GM19043 (cell line): ENCODE measurements at regions not wholly inside any gene's neighbourhood (a gene's known extent, or its start where the extent isn't known, plus 50 kb on each side); places are given as distances from the start of the nearest gene placed in this dataset.

ENCODE experiments used
- ATAC-seq: cut with Tn5 transposase; IDR thresholded peaks from one replicate; pipeline ENCODE4 v1.9.1; 2021; ENCODE audit warnings: low read depth; ENCODE audit not compliant: unreplicated experiment

DNA sequence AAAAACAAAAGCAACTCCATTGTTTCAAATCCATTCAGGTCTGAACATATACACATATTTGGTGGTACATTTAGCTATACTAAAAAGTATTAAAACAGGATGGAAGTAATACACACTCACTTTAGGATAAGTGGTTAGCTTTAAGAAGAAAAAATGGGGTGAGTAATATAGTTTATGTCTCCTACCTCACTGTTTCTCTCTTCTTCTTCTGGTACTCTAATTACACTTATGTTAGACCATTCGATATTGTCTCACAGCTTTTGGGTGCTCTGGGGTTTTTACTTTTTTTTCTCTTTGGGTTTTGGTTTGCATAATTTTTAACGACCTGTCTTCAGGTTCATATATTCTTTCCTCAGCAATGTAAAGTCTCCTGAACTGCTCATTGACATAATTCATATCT, 75.4 kb upstream of the AKAP13 start:
- ATAC-seq = no peak

GRCh38 chr15:85306946-85307686, 73.3 kb upstream of the AKAP13 start:
- no peak for ATAC-seq

DNA sequence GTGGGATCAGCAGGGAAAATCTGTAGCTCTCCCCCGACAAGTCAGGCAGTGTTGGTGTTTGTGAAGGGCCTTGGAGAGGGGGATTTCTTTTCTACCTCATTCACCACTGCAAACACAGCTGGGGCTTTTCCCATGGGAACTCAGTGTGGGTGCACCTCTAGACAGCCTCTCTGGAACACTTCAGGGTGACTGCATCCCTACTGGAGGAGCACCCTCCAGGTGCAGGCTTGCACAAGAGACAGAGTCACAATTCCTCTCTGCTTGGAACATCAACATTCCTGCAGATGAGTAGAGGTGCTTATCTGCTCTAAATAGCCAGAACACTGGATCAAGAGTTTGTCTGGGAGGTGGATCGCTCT, 72.7 kb upstream of the AKAP13 start:
- no peak for ATAC-seq

DNA sequence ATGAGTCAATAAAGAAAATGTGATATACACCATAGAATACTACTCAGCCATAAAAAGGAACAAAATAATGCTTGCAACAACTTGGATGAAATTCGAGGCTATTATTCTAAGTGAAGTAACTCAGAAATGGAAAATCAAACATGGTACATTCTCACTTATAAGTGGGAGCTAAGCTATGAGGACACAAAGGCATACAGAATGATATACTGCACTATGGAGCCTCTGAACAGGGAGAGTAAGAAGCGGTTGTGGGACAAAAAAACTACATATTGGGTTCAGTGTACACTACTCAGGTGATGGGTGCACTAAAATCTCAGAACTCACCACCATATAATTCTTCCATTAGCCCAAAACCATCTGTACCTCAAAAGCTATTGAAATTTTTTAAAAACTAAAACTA, 68.8 kb upstream of the AKAP13 start:
- ATAC-seq = no peak

DNA sequence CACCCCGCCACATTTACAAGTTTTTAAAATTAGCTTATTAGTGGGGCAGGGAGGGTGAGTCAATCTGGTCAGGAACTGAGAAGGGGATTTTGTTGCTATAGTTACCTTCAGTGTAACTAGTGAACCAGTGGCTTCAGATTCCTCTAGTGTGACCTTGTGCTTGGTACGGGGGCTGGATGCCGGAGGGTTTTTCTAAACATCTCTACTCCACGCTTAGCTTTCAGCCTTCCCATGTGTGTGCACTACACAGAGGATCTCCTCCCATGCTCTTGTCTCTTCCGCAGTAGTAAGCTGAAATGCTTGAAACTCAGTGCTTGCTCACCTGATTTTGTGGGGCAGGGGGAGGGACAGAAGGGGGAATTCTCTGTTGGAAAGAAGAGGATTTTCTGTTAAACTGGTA, 67.9 kb upstream of the AKAP13 start:
- ATAC-seq = peak; percentile 97

GRCh38 chr15:85312929-85313331, 67.5 kb upstream of the AKAP13 start:
- peak; percentile 6 for ATAC-seq

- ATAC-seq = no peak
These were observed 67.1 kb upstream of the AKAP13 start for GRCh38 chr15:85313339-85313738.

- ATAC-seq = no peak
These were observed 66.3 kb upstream of the AKAP13 start for GRCh38 chr15:85314146-85314545.

- no peak for ATAC-seq
These were observed 65.8 kb upstream of the AKAP13 start for GRCh38 chr15:85314633-85315032.

- ATAC-seq = no peak
These were observed 64.0 kb upstream of the AKAP13 start for GRCh38 chr15:85316244-85316934.

- ATAC-seq = peak; percentile 91
These were observed 62.2 kb upstream of the AKAP13 start for GRCh38 chr15:85318048-85318731.

- no peak for ATAC-seq
These were observed 61.7 kb upstream of the AKAP13 start for GRCh38 chr15:85318732-85319076.

- ATAC-seq = no peak
These were observed 56.2 kb upstream of the AKAP13 start for GRCh38 chr15:85324202-85324601.

DNA sequence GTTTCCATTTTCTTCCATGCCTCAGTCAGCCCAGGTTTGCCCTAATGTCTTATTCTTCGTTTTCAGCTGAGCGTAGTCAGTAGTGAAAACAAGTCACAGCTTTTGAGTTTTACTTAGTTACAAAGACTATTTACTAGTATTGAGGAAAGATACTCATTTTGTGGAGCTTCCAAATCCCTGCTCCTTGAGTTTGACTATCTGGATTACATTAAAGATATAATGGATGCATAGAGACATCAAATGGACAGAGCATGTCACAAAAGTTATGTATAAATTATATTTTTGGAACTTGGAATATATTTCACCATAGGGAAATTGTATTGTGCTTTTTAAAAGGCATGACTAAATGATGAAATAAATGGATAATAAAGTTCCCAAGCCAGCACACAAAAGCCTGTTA, 54.6 kb upstream of the AKAP13 start:
- ATAC-seq = no peak

DNA sequence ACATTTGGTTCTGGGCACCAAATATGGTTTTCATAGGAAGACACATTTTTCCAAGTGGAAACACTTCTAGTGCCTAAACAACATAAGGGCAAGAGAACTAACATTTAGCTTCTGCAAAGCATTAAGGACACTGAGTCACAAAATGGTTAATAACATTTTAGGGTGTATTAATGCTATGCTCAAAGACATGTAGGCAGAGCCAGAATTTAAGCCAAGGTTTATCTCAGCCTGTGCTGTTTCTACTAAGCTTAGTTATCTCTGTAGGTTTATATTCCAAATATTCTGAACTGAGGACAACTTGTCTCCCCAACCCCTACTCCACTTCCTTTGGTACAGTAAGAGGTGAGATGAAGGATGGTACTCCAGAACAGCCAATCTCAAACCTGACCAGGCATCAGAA, 54.1 kb upstream of the AKAP13 start:
- ATAC-seq = no peak

DNA sequence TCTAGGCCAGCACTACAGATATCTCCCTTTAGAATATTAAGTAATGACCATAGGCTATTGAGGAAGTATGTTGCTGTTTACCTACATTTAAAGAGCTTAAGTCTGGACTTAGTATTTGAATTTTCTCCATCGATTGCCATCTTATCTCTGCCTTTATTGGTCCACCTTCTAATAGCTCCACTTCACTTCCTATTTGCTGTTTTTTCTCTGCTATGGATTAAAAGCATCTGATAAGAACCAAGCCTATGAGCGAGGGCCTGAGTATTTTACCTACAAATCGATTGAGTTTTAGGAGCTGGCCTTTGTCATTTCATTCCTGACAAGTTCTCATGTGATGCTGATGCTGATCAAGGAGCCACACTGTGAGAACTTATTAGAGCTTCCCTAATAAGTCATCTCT, 52.6 kb upstream of the AKAP13 start:
- no peak for ATAC-seq

DNA sequence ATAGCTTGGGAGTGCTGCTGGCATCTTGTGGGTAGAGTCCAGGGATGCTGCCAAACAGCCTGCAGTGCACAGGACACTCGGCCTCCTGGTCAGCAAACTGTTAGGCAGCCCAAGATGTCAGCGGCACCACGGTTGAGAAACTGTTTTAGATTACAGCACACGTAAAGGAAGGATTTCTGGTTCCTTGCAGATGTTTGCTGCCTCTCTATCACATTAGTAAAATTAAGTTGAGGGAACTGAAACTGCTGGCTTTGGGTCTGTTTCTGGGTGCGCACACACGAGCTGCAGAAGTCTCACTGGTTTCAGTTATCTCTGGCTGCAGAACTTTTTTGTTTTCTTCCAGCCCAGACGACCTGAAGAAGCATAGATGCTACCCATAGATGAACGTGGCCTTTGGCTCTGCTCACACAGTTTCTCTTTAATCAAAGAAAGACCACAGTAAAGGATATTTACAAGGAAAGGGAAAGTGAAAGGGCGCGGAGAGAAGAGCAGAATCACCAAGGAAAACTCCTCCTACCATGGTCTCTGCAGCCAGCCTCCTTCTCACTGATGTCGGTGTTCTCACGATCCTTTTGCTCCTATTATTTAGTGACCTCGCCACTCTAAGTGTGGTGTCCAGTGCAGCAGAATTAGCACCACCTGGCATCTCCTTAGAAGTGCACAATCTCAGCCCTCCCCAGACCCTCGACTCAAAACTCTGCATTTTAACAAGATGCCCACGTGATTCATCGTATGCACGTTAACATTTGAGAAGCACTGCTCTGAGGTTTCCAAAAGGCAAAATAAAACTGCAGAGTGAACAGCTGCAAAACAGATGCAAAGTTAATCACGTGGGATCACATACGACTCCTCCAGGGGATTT, 50.6 kb upstream of the AKAP13 start:
- peak; percentile 54 for ATAC-seq
